ENCODE measurements at regions not wholly inside any gene's neighbourhood (a gene's known extent, or its start where the extent isn't known, plus 50 kb on each side); places are given as distances from the start of the nearest gene placed in this dataset.

- TF ChIP-seq HMGA2 (CRISPR knock-in tag; IDR thresholded peaks at IDR 0.05) (no peak), EMX1 (CRISPR knock-in tag; IDR thresholded peaks at IDR 0.05) (no peak), USF1 (CRISPR knock-in tag; IDR thresholded peaks at IDR 0.05) (no peak), ZNF138 (CRISPR knock-in tag; conservative IDR thresholded peaks at IDR 0.05) (no peak), JUN (CRISPR knock-in tag; IDR thresholded peaks at IDR 0.05) (no peak)
- TF ChIP-seq, protein P1, sequence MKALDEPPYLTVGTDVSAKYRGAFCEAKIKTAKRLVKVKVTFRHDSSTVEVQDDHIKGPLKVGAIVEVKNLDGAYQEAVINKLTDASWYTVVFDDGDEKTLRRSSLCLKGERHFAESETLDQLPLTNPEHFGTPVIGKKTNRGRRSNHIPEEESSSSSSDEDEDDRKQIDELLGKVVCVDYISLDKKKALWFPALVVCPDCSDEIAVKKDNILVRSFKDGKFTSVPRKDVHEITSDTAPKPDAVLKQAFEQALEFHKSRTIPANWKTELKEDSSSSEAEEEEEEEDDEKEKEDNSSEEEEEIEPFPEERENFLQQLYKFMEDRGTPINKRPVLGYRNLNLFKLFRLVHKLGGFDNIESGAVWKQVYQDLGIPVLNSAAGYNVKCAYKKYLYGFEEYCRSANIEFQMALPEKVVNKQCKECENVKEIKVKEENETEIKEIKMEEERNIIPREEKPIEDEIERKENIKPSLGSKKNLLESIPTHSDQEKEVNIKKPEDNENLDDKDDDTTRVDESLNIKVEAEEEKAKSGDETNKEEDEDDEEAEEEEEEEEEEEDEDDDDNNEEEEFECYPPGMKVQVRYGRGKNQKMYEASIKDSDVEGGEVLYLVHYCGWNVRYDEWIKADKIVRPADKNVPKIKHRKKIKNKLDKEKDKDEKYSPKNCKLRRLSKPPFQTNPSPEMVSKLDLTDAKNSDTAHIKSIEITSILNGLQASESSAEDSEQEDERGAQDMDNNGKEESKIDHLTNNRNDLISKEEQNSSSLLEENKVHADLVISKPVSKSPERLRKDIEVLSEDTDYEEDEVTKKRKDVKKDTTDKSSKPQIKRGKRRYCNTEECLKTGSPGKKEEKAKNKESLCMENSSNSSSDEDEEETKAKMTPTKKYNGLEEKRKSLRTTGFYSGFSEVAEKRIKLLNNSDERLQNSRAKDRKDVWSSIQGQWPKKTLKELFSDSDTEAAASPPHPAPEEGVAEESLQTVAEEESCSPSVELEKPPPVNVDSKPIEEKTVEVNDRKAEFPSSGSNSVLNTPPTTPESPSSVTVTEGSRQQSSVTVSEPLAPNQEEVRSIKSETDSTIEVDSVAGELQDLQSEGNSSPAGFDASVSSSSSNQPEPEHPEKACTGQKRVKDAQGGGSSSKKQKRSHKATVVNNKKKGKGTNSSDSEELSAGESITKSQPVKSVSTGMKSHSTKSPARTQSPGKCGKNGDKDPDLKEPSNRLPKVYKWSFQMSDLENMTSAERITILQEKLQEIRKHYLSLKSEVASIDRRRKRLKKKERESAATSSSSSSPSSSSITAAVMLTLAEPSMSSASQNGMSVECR (CRISPR knock-in tag; IDR thresholded peaks at IDR 0.05; ENCODE audit: borderline replicate concordance), result no peak
- TF ChIP-seq, protein P2, sequence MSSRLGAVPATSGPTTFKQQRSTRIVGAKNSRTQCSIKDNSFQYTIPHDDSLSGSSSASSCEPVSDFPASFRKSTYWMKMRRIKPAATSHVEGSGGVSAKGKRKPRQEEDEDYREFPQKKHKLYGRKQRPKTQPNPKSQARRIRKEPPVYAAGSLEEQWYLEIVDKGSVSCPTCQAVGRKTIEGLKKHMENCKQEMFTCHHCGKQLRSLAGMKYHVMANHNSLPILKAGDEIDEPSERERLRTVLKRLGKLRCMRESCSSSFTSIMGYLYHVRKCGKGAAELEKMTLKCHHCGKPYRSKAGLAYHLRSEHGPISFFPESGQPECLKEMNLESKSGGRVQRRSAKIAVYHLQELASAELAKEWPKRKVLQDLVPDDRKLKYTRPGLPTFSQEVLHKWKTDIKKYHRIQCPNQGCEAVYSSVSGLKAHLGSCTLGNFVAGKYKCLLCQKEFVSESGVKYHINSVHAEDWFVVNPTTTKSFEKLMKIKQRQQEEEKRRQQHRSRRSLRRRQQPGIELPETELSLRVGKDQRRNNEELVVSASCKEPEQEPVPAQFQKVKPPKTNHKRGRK (CRISPR knock-in tag; IDR thresholded peaks at IDR 0.05; ENCODE audit: borderline replicate concordance), result no peak
Measured at GRCh38 chr6:157741948-157742556, 81.0 kb upstream of the SNX9 start (continued).

GRCh38 chr6:157744102-157744601, 78.9 kb upstream of the SNX9 start:
- Mint-ChIP-seq H3K27me3 (ENCODE audit: low read depth) (no peaks in the 10 kb centered on the region), H3K27ac (no peak overlapping the region), H3K4me3 (no peak overlapping the region), H3K9me3 (peaks cover 24% of the 10 kb centered on the region), H3K4me1 (peaks cover 24% of the 10 kb centered on the region), H3K36me3 (peaks cover 27% of the 10 kb centered on the region)
- CTCF ChIA-PET, result no interaction called here
- ATAC-seq, result no peak
- TF ChIP-seq NFYB (CRISPR knock-in tag; conservative IDR thresholded peaks at IDR 0.05; ENCODE audit: low read depth), result no peak
- TF ChIP-seq CREB1 (CRISPR knock-in tag; IDR thresholded peaks at IDR 0.05), result no peak
- TF ChIP-seq ZNF532 (CRISPR knock-in tag; IDR thresholded peaks at IDR 0.05; ENCODE audit: borderline replicate concordance), result no peak
- no peak for TF ChIP-seq MAX (CRISPR knock-in tag; IDR thresholded peaks at IDR 0.05)
- POLR2A ChIA-PET, result no interaction called here
- no peak for DNase-seq (ENCODE audit: low spot score)

- ChIA-PET CTCF (no interaction called here), POLR2A (no interaction called here)
- H3K27me3 Mint-ChIP-seq (ENCODE audit: low read depth), result peaks cover 3% of the 10 kb centered on the region; the same call in 1 of the 2 replicates
- H3K4me3 Mint-ChIP-seq, result no peak overlapping the region
- peaks cover 37% of the 10 kb centered on the region for H3K36me3 Mint-ChIP-seq
- DNase-seq (ENCODE audit: low spot score) (no peak), ATAC-seq (no peak)
- H3K4me1 Mint-ChIP-seq, result peaks cover 8% of the 10 kb centered on the region
- H3K9me3 Mint-ChIP-seq, result peaks cover 42% of the 10 kb centered on the region
- H3K27ac Mint-ChIP-seq, result no peak overlapping the region
- TF ChIP-seq MXD4 (CRISPR knock-in tag; IDR thresholded peaks at IDR 0.05; ENCODE audit: borderline replicate concordance) (no peak), ATF1 (CRISPR knock-in tag; IDR thresholded peaks at IDR 0.05) (no peak), ZNF219 (CRISPR knock-in tag; IDR thresholded peaks at IDR 0.05; ENCODE audit: borderline replicate concordance) (no peak), ZNF138 (CRISPR knock-in tag; conservative IDR thresholded peaks at IDR 0.05) (no peak), CBFB (CRISPR knock-in tag; IDR thresholded peaks at IDR 0.05; ENCODE audit: low read depth) (no peak), MYBL2 (CRISPR knock-in tag; IDR thresholded peaks at IDR 0.05) (no peak), USF1 (CRISPR knock-in tag; IDR thresholded peaks at IDR 0.05) (no peak), ZNF317 (CRISPR knock-in tag; IDR thresholded peaks at IDR 0.05; ENCODE audit: borderline replicate concordance, low read depth) (no peak)
- TF ChIP-seq, protein P3, sequence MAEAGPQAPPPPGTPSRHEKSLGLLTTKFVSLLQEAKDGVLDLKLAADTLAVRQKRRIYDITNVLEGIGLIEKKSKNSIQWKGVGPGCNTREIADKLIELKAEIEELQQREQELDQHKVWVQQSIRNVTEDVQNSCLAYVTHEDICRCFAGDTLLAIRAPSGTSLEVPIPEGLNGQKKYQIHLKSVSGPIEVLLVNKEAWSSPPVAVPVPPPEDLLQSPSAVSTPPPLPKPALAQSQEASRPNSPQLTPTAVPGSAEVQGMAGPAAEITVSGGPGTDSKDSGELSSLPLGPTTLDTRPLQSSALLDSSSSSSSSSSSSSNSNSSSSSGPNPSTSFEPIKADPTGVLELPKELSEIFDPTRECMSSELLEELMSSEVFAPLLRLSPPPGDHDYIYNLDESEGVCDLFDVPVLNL (CRISPR knock-in tag; IDR thresholded peaks at IDR 0.05; ENCODE audit: borderline replicate concordance, low read depth), result no peak
Measured at GRCh38 chr6:157746897-157747296, 76.1 kb upstream of the SNX9 start.
